ENCODE measurements at regions not wholly inside any gene's neighbourhood (a gene's known extent, or its start where the extent isn't known, plus 50 kb on each side); places are given as distances from the start of the nearest gene placed in this dataset.
"Not testable (repeated sequence)": the region's sequence is repeated elsewhere in the genome, so short reads cannot be mapped to it uniquely, and the experiment has no call there.

DNA sequence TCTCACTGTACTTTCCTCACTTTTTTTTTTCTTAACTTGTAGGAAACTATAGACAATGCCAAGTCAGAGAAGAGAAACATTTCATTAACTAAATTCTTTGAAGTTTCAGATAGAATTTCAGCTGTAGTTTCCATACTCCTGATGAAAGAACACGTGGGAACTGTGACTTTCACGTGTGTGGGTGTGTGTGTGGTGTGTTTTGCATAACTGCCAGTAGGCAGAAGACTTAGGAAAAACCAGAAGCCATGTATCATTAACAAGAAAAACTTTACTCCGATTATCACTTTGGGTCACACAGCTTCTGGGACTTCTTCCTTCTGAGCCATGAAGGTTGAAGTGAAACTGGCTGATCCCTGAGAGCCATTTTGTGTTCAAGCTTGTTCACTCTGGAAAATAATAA lies 483.3 kb downstream of the TFAP2B start:
- DNase-seq (ENCODE audit: low read depth) = no peak
- Histone ChIP-seq H3K27me3 (ENCODE audit: control insufficient read depth, insufficient read depth, low read length) (no peaks in the 10 kb centered on the region), H3K36me3 (ENCODE audit: control insufficient read depth, insufficient read depth, low read length) (no peaks in the 10 kb centered on the region), H3K4me3 (ENCODE audit: low read depth, low read length) (no peak overlapping the region)
- ChIA-PET POLR2A (no interaction called here), CTCF (no interaction called here)
- TF ChIP-seq, protein P1, sequence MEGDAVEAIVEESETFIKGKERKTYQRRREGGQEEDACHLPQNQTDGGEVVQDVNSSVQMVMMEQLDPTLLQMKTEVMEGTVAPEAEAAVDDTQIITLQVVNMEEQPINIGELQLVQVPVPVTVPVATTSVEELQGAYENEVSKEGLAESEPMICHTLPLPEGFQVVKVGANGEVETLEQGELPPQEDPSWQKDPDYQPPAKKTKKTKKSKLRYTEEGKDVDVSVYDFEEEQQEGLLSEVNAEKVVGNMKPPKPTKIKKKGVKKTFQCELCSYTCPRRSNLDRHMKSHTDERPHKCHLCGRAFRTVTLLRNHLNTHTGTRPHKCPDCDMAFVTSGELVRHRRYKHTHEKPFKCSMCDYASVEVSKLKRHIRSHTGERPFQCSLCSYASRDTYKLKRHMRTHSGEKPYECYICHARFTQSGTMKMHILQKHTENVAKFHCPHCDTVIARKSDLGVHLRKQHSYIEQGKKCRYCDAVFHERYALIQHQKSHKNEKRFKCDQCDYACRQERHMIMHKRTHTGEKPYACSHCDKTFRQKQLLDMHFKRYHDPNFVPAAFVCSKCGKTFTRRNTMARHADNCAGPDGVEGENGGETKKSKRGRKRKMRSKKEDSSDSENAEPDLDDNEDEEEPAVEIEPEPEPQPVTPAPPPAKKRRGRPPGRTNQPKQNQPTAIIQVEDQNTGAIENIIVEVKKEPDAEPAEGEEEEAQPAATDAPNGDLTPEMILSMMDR (IDR thresholded peaks at IDR 0.05; ENCODE audit: insufficient read depth, low read depth, low read length) = no peak

DNA sequence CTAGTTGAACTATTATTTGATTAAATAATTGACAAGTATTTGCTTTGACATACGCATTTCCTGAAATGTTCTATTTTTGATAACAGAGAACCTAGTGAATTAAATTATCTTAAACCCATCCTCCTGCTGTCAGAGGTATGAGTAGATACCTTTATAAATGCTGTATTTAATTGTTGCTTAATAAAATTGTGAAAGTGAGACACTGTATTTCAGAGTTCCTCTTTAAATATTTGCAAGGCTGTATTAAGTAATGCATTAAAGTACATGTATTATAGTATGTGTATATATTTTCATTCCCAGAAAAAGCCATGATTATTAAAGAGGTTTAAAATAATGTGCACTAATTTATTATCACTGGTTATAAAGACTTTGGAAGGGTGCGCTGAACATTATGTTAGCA lies 483.8 kb downstream of the TFAP2B start:
- ChIA-PET POLR2A (no interaction called here), CTCF (no interaction called here)
- Histone ChIP-seq H3K27me3 (ENCODE audit: control insufficient read depth, insufficient read depth, low read length) (no peaks in the 10 kb centered on the region), H3K36me3 (ENCODE audit: control insufficient read depth, insufficient read depth, low read length) (no peaks in the 10 kb centered on the region), H3K4me3 (ENCODE audit: low read depth, low read length) (no peak overlapping the region)
- DNase-seq (ENCODE audit: low read depth) = no peak
- TF ChIP-seq, protein P1 (IDR thresholded peaks at IDR 0.05; ENCODE audit: insufficient read depth, low read depth, low read length) = no peak

DNA sequence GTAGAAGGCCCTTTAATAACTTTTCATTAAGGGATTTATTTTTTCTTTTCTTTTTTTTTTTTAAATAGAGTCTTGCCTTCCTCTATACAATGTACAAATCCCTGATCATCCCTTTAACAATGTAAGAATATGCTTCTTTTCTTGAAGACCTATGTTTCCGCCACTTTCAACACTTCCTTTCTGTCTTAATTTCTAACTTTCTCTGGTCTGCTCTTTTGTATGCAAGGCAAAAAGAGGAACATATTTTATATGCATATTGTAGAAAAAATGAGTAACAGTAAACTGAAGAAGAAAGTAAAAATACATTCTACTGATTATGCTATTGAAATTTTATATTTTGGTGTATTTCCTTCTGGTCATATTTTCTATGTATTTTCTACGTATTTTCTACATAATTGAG lies 484.7 kb downstream of the TFAP2B start:
- H3K27me3 ChIP-seq (ENCODE audit: control insufficient read depth, insufficient read depth, low read length) = no peaks in the 10 kb centered on the region
- ChIA-PET CTCF (no interaction called here), POLR2A (no interaction called here)
- H3K4me3 ChIP-seq (ENCODE audit: low read depth, low read length) = no peak overlapping the region
- TF ChIP-seq, protein P1 (IDR thresholded peaks at IDR 0.05; ENCODE audit: insufficient read depth, low read depth, low read length) = no peak
- no peak for DNase-seq (ENCODE audit: low read depth)
- no peaks in the 10 kb centered on the region for H3K36me3 ChIP-seq (ENCODE audit: control insufficient read depth, insufficient read depth, low read length)

DNA sequence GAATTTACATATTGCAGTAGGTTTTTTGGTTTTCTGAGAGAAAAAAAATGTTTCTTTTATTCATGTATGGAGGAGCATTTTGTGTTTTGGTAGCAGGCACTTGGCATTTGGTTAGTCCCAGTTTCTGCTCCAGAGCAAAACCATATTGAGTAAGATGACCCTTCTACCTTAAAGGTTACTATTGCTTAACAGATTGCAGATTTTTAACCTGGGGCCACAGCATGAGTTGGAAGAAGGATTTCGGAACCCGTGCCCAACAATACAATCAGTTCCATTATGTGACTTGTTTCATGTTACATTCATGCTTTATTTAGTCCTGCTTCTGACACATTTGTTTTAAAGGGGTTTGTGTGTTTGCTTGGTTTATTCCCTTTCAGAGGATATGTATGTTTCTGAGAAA lies 496.3 kb downstream of the TFAP2B start:
- no peak for DNase-seq (ENCODE audit: low read depth)
- TF ChIP-seq, protein P1 (IDR thresholded peaks at IDR 0.05; ENCODE audit: insufficient read depth, low read depth, low read length) = no peak
- ChIA-PET CTCF (no interaction called here), POLR2A (no interaction called here)
- Histone ChIP-seq H3K36me3 (ENCODE audit: control insufficient read depth, insufficient read depth, low read length) (no peaks in the 10 kb centered on the region), H3K27me3 (ENCODE audit: control insufficient read depth, insufficient read depth, low read length) (no peaks in the 10 kb centered on the region), H3K4me3 (ENCODE audit: low read depth, low read length) (no peak overlapping the region)

DNA sequence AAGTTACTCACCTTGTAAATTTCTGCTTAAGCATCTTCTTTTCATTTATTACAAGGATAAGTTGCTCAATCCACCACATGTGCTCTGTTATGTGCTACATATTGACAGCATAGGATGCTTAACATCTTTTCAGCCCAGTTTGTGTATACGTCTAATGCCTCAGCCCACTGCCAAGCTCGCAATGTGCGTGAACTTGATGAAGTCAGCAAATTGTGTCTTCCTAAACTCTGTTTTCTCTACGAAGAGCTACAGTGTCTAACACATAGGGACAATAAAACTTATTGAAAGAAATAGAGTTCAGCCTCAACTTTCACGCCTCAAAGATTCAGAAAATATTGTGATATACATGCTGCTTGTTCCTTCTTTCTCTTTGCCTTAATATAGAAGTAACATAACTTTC lies 500.0 kb downstream of the TFAP2B start:
- Histone ChIP-seq H3K36me3 (ENCODE audit: control insufficient read depth, insufficient read depth, low read length) (no peaks in the 10 kb centered on the region), H3K4me3 (ENCODE audit: low read depth, low read length) (no peak overlapping the region), H3K27me3 (ENCODE audit: control insufficient read depth, insufficient read depth, low read length) (no peaks in the 10 kb centered on the region)
- TF ChIP-seq, protein P1 (IDR thresholded peaks at IDR 0.05; ENCODE audit: insufficient read depth, low read depth, low read length) = no peak
- ChIA-PET CTCF (no interaction called here), POLR2A (no interaction called here)
- DNase-seq (ENCODE audit: low read depth) = no peak

DNA sequence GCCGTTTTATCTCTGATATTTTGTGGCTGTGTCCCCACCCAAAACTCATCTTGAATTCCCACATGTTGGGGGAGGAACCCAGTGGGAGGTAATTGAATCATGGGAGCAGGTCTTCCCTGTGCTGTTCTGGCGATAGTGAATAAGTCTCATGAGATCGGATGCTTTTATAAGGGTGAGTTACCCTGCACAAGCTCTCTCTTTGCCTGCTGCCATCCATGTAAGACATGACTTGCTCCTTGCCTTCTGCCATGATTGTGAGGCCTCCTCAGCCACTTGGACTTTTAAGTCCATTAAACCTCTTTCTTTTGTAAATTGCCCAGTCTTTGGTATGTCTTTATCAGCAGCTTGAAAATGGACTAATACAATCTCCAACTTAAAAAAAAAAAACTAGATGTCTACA lies 502.8 kb downstream of the TFAP2B start:
- CTCF ChIA-PET; H3K36me3 ChIP-seq (ENCODE audit: control insufficient read depth, insufficient read depth, low read length); H3K4me3 ChIP-seq (ENCODE audit: low read depth, low read length); H3K27me3 ChIP-seq (ENCODE audit: control insufficient read depth, insufficient read depth, low read length); DNase-seq (ENCODE audit: low read depth); POLR2A ChIA-PET: not testable (repeated sequence)

All from BJ (cell line).